HFF-Myc (cell line): ENCODE measurements at regions not wholly inside any gene's neighbourhood (a gene's known extent, or its start where the extent isn't known, plus 50 kb on each side); places are given as distances from the start of the nearest gene placed in this dataset.
A peak's percentile ranks its signal among the peaks of the same experiment; 100 is the strongest.

Experiments
- DNase-seq: peaks from one replicate; pipeline ENCODE4 v3.0.0-alpha.2; 2011; ENCODE audit warnings: low read depth; ENCODE audit errors: extremely low read depth
- H3K4me3 ChIP-seq: replicated peaks from 2 replicates; pipeline ENCODE4 v1.5.1; 2011; ENCODE audit warnings: low read depth, mild to moderate bottlenecking, control low read depth, low read length
- TF ChIP-seq, protein P1 (sequence below): IDR thresholded peaks from 2 replicates; pipeline ENCODE4 v1.5.1; 2012; ENCODE audit warnings: mild to moderate bottlenecking, low read depth, low read length, control low read depth; ENCODE audit errors: missing control alignments

DNA sequence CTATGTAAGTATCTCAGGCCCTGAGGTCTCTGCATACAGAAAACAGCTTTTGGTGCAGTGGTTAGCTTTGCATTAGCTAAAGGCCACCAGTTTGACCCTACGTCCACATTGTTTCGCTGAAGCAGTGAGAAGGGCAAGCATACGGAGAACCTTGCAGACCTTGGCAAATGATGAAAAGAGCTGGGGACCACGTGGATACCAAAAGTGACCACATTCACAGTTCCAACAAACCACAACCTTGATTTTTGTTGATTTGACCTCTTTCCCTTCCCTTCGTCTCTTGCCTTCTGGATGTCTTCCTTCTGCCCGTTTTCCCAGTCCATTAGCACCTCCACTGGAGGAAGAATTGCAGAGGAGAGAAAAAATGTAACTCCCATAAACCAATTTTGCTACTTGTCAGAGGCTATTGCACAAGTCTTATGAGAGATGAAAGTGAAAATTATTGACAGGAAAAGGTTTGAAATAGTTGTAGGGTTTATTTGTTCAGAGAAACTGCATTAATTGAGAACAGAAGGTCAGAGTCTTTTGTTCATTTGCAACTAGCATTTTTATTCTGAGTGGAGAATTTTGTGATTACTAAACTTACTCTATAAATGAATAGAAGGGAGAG is 293.9 kb upstream of the HTR2A start:
- no peak for DNase-seq
- H3K4me3 ChIP-seq: no peak overlapping the region
- TF ChIP-seq, protein P1, sequence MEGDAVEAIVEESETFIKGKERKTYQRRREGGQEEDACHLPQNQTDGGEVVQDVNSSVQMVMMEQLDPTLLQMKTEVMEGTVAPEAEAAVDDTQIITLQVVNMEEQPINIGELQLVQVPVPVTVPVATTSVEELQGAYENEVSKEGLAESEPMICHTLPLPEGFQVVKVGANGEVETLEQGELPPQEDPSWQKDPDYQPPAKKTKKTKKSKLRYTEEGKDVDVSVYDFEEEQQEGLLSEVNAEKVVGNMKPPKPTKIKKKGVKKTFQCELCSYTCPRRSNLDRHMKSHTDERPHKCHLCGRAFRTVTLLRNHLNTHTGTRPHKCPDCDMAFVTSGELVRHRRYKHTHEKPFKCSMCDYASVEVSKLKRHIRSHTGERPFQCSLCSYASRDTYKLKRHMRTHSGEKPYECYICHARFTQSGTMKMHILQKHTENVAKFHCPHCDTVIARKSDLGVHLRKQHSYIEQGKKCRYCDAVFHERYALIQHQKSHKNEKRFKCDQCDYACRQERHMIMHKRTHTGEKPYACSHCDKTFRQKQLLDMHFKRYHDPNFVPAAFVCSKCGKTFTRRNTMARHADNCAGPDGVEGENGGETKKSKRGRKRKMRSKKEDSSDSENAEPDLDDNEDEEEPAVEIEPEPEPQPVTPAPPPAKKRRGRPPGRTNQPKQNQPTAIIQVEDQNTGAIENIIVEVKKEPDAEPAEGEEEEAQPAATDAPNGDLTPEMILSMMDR: no peak

DNA sequence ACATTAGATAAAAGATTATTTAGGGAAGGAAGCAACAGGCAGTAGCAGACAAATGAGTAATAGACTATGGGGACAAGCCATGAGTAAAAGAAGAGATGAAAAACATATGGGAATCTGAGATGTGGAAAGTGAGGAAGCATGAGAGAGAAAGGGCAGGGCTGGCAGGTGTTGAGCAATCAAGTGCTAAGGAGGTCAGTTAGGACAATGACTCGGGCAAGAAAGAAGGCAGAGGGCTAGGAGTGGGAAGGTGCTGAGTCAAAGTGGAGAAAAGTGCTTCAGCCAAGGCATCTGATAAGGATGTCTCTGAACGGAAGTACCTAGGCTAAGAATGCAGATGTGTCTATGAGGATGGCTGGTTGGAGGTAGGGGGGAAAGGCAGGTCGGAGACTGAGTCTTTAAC is 291.9 kb upstream of the HTR2A start:
- no peak overlapping the region for H3K4me3 ChIP-seq
- TF ChIP-seq, protein P1: no peak
- peak; percentile 51 for DNase-seq

DNA sequence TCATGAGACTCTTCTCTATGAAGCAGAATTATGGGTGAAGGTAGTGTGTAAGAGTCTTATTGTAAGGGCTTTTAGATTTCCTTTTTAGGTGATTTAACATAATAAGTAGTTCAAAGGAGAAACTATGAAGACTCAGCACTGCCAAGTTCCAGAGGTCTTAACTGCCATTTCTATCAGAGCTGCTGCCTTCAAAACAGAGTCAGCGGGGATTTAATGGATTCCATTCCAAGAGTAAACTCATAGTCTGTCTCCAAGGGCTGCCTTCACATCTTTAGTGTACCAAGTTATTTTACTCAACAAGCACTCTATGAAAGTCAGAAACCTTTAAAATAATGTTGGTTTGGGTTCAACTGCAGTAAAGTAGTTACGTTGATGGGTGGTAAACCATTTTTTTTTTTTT is 289.6 kb upstream of the HTR2A start:
- TF ChIP-seq, protein P1: no peak
- DNase-seq: no peak
- no peak overlapping the region for H3K4me3 ChIP-seq

DNA sequence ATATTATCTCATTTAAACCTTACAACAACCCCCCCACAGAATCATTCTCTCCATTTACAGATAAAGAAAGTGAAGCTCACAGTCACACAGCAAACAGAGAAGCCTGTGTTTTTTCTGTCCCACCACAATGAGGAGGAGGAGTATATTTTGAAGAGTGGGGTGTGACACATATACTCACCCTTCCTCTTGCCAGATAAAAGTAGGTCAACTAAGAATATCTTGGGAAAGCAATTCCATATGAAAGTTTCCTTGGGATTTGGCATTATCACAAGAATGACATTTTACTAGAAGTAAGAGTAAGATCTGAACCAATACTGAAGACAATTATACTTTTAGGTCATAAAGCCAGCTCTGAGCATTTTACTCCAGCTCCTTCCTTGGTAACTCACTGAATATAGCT is 287.5 kb upstream of the HTR2A start:
- DNase-seq: no peak
- TF ChIP-seq, protein P1: no peak
- no peak overlapping the region for H3K4me3 ChIP-seq

DNA sequence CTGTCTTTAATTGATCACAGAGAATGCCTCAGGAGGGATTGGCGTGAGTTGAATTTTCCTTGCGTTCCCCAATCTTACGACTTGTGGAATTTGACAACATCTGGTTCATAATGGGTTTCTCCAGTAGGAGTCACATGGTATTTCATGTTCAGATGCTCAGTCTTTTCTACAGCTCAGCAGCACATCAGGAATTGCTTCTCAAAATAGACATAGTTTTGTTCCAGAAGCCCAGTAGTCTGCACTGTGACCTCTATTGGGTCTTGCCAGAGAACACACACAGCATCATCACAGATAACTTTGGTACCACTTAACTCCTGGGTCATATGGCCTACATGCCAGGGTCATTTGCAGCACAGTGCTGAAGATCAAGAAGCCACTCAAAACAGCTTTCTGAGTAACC is 282.5 kb upstream of the HTR2A start:
- TF ChIP-seq, protein P1: no peak
- no peak overlapping the region for H3K4me3 ChIP-seq
- no peak for DNase-seq

DNA sequence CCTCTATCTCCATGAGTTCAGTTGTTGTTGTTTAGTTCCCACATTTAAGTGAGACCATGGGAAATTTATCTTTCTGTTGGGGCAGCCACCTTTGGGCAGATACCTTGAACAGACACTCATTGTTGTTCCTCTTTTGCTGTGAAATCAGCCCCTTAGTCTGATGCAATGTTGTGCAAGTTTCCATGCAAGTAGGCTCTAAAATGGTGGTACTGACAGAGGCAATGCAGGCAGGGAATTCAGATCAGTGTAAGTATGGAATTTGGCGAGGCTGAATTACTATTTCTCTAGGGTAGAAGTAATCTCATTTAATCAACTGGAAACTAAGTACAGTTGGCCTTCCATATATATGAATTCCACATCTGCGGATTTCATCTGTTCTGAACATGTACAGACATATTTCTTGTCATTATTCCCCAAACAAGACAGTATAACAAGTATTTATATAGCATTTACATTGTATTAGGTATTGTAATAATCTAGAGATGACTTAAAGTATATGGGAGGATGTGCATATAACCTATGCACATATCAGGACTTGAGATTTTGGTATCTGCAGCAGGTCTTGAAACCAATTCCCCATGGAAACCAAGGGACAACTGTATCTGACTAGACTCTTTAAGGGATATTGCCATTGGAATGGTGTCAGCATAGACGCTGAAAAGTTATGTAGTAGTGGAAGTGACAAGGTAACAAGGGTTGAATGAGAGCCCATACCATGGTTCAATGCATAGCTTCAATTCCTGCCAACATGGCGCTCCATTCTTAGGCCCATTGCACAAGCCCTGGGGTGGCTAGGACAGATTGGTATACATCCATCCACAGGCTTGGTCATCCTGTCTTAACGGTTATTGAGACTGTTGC is 281.5 kb upstream of the HTR2A start:
- no peak overlapping the region for H3K4me3 ChIP-seq
- TF ChIP-seq, protein P1: no peak
- DNase-seq: no peak
